ENCODE measurements at regions not wholly inside any gene's neighbourhood (a gene's known extent, or its start where the extent isn't known, plus 50 kb on each side); places are given as distances from the start of the nearest gene placed in this dataset.

DNA sequence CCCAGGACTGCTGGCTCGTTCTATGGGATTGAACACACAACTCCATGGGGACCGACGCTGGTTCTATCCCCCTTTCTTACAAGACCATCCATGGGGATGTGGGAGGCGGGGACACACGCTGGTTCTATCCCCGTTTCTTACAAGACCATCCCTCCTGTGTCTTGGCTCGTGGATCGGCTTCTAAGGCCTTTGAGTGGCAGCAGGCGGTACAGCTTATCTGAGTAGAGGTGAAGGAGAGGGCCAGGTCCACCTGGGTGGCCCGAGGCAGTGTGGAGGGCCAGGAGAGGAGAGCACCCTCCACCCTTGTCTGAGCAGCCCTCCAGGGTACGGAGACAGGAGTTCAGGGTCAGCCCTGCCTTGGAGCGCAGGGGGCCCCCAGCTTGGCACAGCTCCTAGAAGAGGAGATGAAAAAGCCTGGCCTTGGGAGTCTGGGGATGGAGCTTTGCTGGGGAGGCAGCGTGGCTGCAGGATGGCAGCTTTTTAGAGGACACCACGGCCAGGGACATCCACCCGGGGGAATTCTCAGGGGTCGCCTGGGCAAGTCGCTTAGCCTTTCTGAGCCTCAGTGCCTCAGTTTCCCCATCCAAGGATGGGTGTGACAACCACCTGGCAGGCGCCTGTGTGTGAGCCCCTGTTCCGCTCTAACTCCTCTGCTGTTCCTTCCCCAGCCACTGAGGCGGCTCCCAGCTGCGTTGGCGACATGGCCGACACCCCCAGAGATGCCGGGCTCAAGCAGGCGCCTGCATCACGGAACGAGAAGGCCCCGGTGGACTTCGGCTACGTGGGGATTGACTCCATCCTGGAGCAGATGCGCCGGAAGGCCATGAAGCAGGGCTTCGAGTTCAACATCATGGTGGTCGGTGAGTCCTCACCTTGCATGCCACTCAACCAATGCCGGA, 341.0 kb downstream of the SEC14L1 start:
- DNase-seq (ENCODE audit: extremely low read depth in 1 of 4, low spot score in 3 of 4) (no peak), ATAC-seq (no peak), FAIRE-seq (no peak)
- in situ Hi-C loops (cut with MboI) (no loop called here), intact Hi-C loops (cut with micrococcal nuclease) (no loop called here)
- Histone ChIP-seq H2AFZ (ENCODE audit: low read depth, low read length) (no peak overlapping the region), H3K9me1 (ENCODE audit: control insufficient read depth, insufficient read depth, low read length) (peaks cover 3% of the 10 kb centered on the region), H3K9me3 (replicated peaks; ENCODE audit: control insufficient read depth, insufficient read depth, low read depth, low read length) (no peaks in the 10 kb centered on the region), H3K27me3 (ENCODE audit: control insufficient read depth in 2 of 2, insufficient read depth in 2 of 2, low read length in 2 of 2) (no peaks in the 10 kb centered on the region), H3K4me2 (ENCODE audit: insufficient read depth, low read length) (no peak overlapping the region), H3K9ac (ENCODE audit: insufficient read depth in 1 of 2, low read depth in 2 of 2, low read length in 2 of 2) (no peak overlapping the region; a peak in 1 of 4 replicates), H3K27ac (ENCODE audit: extremely low read depth, low read depth, low read length) (no peak overlapping the region), H3K4me1 (replicated peaks in 1 of 2; ENCODE audit: control insufficient read depth in 2 of 2, insufficient read depth in 2 of 2, low read length in 2 of 2) (peaks cover 0 to 23% of the 10 kb centered on the region in 2 experiments; a peak in 2 of 5 replicates), H3K36me3 (ENCODE audit: control insufficient read depth, insufficient read depth, low read length) (peaks cover 27% of the 10 kb centered on the region; the same call in 1 of the 3 replicates), H3K4me3 (no peak overlapping the region), H3K79me2 (ENCODE audit: control insufficient read depth, insufficient read depth, low read length) (peaks cover 27% of the 10 kb centered on the region), H4K20me1 (replicated peaks; ENCODE audit: control insufficient read depth, insufficient read depth, low read length) (peaks cover 6% of the 10 kb centered on the region; the same call in 1 of the 2 replicates)
- BruUV-seq (replicated peaks) = no TSS peak
- ChIA-PET POLR2A (interaction anchor here (0.9 kb wide), 1 partner anchor 10 kb away, joined by 5 read pairs; no protein-coding TSS in a partner anchor), CTCF (ENCODE audit: low intra/inter-chr PET ratio) (no interaction called here)
- WGBS (ENCODE audit: insufficient coverage, low coverage, missing lambda C conversion rate) = 95% methylated on average over 33 of the region's 35 CpGs
- TF ChIP-seq CREM (IDR thresholded peaks at IDR 0.05; ENCODE audit: low read depth) (no peak), MTA2 (IDR thresholded peaks at IDR 0.05; ENCODE audit: low read depth) (no peak), PRPF4 (IDR thresholded peaks at IDR 0.05; ENCODE audit: insufficient read depth, low read depth, low read length, poor library complexity, severe bottlenecking) (no peak), NFE2L1 (tag; IDR thresholded peaks at IDR 0.05; ENCODE audit: borderline replicate concordance, low read depth) (no peak), NBN (IDR thresholded peaks at IDR 0.05; ENCODE audit: low read depth) (no peak), COPS2 (conservative IDR thresholded peaks at IDR 0.05) (no peak), ZNF75A (CRISPR knock-in tag; IDR thresholded peaks at IDR 0.05) (no peak), TCF3 (CRISPR knock-in tag; IDR thresholded peaks at IDR 0.05) (no peak), MCM7 (IDR thresholded peaks at IDR 0.05) (no peak), TEAD2 (tag; IDR thresholded peaks at IDR 0.05) (no peak), ZNF592 (IDR thresholded peaks at IDR 0.05) (no peak)
- TF ChIP-seq, protein P1, sequence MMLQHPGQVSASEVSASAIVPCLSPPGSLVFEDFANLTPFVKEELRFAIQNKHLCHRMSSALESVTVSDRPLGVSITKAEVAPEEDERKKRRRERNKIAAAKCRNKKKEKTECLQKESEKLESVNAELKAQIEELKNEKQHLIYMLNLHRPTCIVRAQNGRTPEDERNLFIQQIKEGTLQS (IDR thresholded peaks at IDR 0.05) = no peak
- TF ChIP-seq, protein P1 (CRISPR knock-in tag; conservative IDR thresholded peaks at IDR 0.05) = no peak
- TF ChIP-seq, protein P2, sequence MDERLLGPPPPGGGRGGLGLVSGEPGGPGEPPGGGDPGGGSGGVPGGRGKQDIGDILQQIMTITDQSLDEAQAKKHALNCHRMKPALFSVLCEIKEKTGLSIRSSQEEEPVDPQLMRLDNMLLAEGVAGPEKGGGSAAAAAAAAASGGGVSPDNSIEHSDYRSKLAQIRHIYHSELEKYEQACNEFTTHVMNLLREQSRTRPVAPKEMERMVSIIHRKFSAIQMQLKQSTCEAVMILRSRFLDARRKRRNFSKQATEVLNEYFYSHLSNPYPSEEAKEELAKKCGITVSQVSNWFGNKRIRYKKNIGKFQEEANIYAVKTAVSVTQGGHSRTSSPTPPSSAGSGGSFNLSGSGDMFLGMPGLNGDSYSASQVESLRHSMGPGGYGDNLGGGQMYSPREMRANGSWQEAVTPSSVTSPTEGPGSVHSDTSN (CRISPR knock-in tag; IDR thresholded peaks at IDR 0.05; ENCODE audit: low read depth) = no peak
- TF ChIP-seq, protein P2 (tag; conservative IDR thresholded peaks at IDR 0.05; ENCODE audit: low read depth) = no peak
